ENCODE measurements at regions not wholly inside any gene's neighbourhood (a gene's known extent, or its start where the extent isn't known, plus 50 kb on each side); places are given as distances from the start of the nearest gene placed in this dataset.

DNA sequence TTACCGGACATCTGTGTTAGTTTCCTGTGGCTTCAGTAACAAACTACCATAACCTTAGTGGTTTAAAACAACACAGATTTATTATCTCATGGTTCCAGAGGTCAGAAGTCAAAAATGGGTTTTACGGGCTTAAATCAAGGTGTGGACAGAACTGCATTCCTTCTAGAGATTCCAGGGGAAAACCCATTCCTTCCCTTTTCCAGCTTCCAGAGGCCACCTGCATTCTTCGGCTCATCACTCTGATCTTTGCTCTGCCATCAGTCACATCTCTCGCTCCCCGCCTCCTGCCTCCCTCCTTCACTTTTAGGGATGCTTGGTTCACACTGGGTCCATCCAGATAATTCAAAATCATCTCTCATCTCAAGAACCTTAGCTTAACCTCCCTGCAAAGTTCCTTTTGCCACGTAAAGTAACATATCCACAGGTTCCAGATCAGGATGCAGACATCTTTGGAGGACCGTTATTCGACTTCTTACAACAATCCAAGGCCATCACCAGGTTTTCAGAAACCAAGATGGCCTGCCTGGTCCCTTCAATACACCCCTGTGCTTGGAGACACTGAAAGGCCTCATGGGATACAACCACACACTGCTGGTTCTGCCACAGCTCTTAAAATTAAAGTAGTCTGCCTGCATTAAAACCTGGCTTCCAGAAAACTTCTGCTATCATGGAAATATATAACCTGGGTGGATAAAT lies 225.9 kb upstream of the MYO3A start:
- no peak for TF ChIP-seq ZFX (IDR thresholded peaks at IDR 0.05; ENCODE audit: borderline replicate concordance)
- TF ChIP-seq, protein P1, sequence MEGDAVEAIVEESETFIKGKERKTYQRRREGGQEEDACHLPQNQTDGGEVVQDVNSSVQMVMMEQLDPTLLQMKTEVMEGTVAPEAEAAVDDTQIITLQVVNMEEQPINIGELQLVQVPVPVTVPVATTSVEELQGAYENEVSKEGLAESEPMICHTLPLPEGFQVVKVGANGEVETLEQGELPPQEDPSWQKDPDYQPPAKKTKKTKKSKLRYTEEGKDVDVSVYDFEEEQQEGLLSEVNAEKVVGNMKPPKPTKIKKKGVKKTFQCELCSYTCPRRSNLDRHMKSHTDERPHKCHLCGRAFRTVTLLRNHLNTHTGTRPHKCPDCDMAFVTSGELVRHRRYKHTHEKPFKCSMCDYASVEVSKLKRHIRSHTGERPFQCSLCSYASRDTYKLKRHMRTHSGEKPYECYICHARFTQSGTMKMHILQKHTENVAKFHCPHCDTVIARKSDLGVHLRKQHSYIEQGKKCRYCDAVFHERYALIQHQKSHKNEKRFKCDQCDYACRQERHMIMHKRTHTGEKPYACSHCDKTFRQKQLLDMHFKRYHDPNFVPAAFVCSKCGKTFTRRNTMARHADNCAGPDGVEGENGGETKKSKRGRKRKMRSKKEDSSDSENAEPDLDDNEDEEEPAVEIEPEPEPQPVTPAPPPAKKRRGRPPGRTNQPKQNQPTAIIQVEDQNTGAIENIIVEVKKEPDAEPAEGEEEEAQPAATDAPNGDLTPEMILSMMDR (IDR thresholded peaks at IDR 0.05) = no peak
- H3K27ac ChIP-seq = no peak overlapping the region

DNA sequence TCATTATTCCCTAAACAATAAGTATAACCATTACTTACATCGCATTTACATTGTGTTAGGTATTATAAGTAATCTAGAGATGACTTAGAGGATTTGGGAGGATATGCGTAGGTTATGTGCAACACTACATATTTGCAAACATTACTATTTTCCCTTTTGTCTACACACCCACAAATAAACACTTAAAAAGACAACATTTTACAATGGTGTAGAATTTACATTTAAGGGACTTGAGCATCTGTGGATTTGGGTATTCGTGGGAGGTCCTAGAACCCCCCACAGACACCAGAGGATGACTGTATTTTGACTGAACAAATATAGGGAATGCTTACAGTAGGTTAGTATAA lies 220.2 kb upstream of the MYO3A start:
- H3K27ac ChIP-seq = no peak overlapping the region
- TF ChIP-seq, protein P1 (IDR thresholded peaks at IDR 0.05) = no peak
- no peak for TF ChIP-seq ZFX (IDR thresholded peaks at IDR 0.05; ENCODE audit: borderline replicate concordance)

DNA sequence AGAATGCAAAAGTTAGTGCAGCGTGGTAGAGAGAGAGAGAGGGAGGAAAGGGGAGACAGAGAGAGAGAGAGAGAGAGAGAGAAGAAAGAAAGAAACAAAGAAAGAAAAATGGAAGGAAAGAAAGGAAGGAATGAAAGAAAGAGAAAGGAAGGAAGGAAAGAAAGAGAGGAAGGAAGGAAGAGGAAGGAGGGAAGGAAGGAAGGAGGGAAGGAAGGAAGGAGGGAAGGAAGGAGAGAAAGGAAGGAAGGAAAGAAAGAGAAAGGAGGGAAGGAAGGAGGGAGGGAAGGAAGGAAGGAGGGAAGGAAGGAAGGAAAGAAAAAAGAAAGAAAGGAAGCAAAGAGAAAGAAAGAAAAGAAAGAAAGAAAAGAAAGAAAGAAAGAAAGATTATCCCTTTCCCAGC lies 209.8 kb upstream of the MYO3A start:
- H3K27ac ChIP-seq = no peak overlapping the region
- no peak for TF ChIP-seq ZFX (IDR thresholded peaks at IDR 0.05; ENCODE audit: borderline replicate concordance)
- TF ChIP-seq, protein P1 (IDR thresholded peaks at IDR 0.05) = no peak

DNA sequence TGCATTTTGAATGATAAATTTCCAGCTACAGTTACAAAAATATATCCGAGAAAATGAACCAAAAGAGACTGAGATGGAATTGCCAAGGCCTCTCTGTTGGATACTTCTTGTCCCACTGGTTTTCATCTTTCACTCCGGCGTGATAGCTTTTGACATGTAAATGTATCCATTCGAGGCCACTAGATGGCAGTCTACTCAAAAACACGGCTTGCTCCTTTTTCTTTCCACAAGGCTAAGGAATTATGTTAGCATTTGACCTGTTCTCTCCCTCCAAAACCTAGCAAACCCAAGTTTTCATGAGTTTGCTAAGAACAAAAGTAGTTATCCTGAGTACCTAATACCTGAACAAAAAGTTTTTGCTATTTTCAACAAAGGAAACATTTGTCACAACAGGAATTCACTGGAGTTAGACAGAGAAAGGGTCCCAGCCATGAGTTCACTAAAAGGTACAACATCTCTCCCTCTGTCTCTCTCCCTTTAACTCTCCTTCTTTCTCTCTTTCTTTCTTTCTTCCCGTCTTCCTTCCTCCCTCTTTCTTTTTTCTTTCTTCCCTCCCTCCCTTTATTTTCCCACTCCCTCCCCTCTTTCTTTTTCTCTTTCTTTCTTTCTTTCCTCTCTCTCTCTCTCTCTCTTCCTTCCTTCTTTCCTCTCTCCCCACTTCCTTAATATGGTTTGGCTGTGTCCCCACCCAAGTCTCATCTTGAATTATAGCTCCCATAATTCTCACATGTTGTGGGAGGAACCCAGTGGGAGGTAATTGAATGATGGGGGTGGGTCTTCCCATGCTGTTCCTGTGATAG lies 207.9 kb upstream of the MYO3A start:
- TF ChIP-seq, protein P1 (IDR thresholded peaks at IDR 0.05) = peak; percentile 85
- no peak for TF ChIP-seq ZFX (IDR thresholded peaks at IDR 0.05; ENCODE audit: borderline replicate concordance)
- H3K27ac ChIP-seq = no peak overlapping the region

DNA sequence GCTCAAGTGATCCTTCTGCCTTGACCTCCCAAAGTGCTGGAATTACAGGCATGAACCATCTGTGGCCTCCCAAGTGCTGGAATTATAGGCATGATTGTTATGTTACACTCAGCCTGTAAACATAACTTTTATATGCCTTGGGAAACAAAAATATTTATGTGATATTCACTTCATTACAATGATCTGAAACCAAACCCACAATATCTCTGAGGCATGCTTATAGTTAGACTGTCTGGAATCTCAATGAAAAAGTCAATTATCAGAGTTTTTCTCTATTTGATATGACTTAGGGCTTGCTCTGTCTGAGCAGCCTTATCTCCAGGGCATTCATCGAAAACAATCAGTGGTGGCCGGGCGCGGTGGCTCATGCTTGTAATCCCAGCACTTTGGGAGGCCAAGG lies 195.3 kb upstream of the MYO3A start:
- H3K27ac ChIP-seq = no peak overlapping the region
- TF ChIP-seq, protein P1 (IDR thresholded peaks at IDR 0.05) = no peak

DNA sequence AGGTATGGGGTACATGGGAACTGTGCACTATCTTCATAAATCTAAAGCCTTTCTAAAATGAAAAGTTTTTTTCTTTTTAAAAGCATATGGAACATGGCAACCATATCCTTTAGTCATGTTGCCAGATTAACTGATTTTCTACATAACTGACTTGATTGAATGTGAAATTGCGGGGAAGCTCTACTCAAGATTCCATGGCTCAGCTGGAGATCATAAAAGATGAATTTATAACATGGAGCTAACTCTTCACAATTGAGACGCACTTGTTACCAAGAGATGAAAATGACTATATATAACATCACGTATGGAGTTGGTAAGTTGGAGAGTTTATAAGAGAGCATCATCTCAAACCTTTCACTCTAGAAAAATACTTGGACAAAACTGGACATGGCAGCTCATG lies 190.2 kb upstream of the MYO3A start:
- TF ChIP-seq ZFX (IDR thresholded peaks at IDR 0.05; ENCODE audit: borderline replicate concordance) = no peak
- TF ChIP-seq, protein P1 (IDR thresholded peaks at IDR 0.05) = no peak
- H3K27ac ChIP-seq = no peak overlapping the region

DNA sequence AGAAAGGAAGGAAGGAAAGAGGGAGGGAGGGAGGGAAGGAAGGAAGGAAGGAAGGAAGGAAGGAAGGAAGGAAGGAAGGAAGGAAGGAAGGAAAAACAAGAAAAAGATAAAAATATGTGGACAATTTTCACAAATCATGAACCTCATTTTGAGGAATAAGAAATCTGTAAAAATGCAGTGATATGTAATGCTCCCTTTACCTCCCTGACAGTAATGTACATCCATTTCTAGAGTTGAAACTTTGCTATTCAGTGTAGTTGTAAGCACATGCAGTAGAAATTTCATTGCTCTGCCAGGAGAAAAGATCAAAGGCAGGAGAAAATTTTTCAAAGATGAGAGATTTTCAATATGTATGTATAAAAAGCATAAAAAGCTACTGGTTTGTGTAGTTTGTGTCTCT lies 189.5 kb upstream of the MYO3A start:
- H3K27ac ChIP-seq = no peak overlapping the region
- TF ChIP-seq ZFX (IDR thresholded peaks at IDR 0.05; ENCODE audit: borderline replicate concordance) = no peak
- TF ChIP-seq, protein P1 (IDR thresholded peaks at IDR 0.05) = no peak

Data from 22Rv1 (cell line).